ENCODE measurements at regions not wholly inside any gene's neighbourhood (a gene's known extent, or its start where the extent isn't known, plus 50 kb on each side); places are given as distances from the start of the nearest gene placed in this dataset.

DNA sequence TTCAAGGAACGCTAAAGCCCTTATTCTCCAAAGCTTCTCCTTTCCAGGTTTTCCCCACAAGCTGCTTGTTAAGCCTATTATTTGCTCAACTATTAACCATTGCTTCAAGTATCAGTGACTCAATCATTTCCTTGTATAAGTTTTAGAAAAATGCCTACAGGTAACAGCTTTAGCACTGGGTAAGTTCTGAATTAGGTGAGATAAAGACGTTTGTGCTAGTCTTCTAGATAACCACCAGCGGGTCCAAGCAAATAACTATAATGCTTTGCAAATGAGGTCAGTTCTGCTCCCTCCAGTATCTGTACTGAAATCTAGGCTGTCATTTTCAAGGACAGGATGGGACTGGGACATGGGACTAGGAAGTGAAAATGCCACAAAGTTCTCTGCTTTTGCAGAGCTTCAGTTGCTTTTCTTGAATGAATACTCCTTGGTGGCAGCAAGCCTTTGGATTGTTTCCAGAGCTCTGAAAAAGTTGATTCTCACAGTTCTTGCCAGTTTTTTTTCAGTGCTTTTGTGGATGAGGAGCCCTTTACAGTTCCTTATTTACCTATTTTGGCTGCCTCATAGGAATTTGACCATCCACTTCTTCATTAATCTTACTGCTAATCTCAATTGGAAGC lies 1487.7 kb downstream of the EFNB2 start:
- WGBS, 2 experiments (ENCODE audit: insufficient coverage in 1 of 2, insufficient read length in 1 of 2): 64 to 80% methylated on average over 3 of the region's 3 CpGs
- Mint-ChIP-seq H3K27ac (no peak overlapping the region), H3K36me3 (ENCODE audit: low read depth) (peaks cover 1% of the 10 kb centered on the region), H3K9me3 (peaks cover 8% of the 10 kb centered on the region), H3K4me1 (peaks cover 13% of the 10 kb centered on the region), H3K4me3 (no peak overlapping the region), H3K27me3 (ENCODE audit: insufficient read depth) (no peaks in the 10 kb centered on the region)
- TF ChIP-seq, protein P1, sequence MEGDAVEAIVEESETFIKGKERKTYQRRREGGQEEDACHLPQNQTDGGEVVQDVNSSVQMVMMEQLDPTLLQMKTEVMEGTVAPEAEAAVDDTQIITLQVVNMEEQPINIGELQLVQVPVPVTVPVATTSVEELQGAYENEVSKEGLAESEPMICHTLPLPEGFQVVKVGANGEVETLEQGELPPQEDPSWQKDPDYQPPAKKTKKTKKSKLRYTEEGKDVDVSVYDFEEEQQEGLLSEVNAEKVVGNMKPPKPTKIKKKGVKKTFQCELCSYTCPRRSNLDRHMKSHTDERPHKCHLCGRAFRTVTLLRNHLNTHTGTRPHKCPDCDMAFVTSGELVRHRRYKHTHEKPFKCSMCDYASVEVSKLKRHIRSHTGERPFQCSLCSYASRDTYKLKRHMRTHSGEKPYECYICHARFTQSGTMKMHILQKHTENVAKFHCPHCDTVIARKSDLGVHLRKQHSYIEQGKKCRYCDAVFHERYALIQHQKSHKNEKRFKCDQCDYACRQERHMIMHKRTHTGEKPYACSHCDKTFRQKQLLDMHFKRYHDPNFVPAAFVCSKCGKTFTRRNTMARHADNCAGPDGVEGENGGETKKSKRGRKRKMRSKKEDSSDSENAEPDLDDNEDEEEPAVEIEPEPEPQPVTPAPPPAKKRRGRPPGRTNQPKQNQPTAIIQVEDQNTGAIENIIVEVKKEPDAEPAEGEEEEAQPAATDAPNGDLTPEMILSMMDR (conservative IDR thresholded peaks at IDR 0.05): no peak
- H3K4me1 ChIP-seq (ENCODE audit: control insufficient read depth, insufficient read depth, low read length): peaks cover 4% of the 10 kb centered on the region
- H3K9ac ChIP-seq (ENCODE audit: extremely low read depth, low read length, poor library complexity, severe bottlenecking): no peak overlapping the region
- H3K27me3 ChIP-seq (ENCODE audit: control insufficient read depth, insufficient read depth, low read length, poor library complexity, severe bottlenecking): no peaks in the 10 kb centered on the region
- no peaks in the 10 kb centered on the region for H3K36me3 ChIP-seq (ENCODE audit: control insufficient read depth, insufficient read depth, low read length)
- peak overlapping the region; percentile 31 for H3K4me3 ChIP-seq (ENCODE audit: low read length)
- DNase-seq: no peak
- no peak overlapping the region for H3K27ac ChIP-seq (ENCODE audit: low read depth, low read length)
- peaks cover 6% of the 10 kb centered on the region for H3K9me3 ChIP-seq (ENCODE audit: control insufficient read depth, low read length)

DNA sequence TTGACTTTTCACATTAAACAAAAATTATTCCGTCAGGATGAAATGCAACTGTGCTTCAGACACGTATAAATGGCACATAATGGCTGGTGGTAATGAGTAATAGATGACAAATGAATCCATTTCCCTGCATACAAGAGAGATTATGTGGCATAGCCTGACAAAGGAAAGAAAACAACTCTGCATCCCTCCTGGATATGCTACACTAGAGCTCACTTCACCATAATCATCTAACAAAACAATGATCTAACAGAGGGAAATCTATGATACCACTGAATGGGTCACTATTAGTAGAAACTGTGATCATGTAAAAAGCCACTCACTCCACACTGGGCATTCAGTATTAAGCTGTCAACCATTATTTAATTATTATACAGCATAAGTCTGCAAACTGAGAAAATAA lies 1498.4 kb downstream of the EFNB2 start:
- no peaks in the 10 kb centered on the region for H3K36me3 ChIP-seq (ENCODE audit: control insufficient read depth, insufficient read depth, low read length)
- WGBS, 2 experiments (ENCODE audit: insufficient coverage in 1 of 2, insufficient read length in 1 of 2): 94% methylated on average over 2 of the region's 2 CpGs; no CpG with 5 or more reads in 1 of the 2 experiments
- H3K9me3 Mint-ChIP-seq: peaks cover 16% of the 10 kb centered on the region

DNA sequence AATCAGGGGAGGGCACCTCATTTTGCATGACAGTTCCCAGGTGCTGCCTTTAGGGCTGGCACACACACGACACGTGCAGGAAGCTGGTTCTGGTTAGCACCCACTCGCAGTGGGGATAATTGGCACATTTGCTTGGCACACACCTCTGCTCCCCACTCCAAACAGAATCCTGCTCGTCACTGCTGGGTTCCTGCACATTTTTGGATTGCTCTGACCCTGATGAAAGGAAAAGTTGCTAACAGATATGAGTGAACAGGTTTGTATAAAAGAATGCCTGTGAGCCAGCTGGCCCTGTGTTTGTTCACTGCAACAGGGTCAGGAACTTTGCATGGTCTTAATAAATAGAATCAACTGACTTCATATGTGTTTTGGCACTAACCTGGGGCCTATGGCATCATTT lies 1500.4 kb downstream of the EFNB2 start:
- Mint-ChIP-seq H3K27me3 (ENCODE audit: insufficient read depth) (no peaks in the 10 kb centered on the region), H3K9me3 (no peaks in the 10 kb centered on the region), H3K36me3 (ENCODE audit: low read depth) (no peaks in the 10 kb centered on the region), H3K4me1 (peaks cover 5% of the 10 kb centered on the region), H3K27ac (no peak overlapping the region), H3K4me3 (no peak overlapping the region)
- Histone ChIP-seq H3K9me3 (ENCODE audit: control insufficient read depth, low read length) (no peaks in the 10 kb centered on the region), H3K27me3 (ENCODE audit: control insufficient read depth, insufficient read depth, low read length, poor library complexity, severe bottlenecking) (no peaks in the 10 kb centered on the region), H3K4me3 (ENCODE audit: low read length) (no peak overlapping the region), H3K9ac (ENCODE audit: extremely low read depth, low read length, poor library complexity, severe bottlenecking) (no peak overlapping the region), H3K27ac (ENCODE audit: low read depth, low read length) (no peak overlapping the region), H3K36me3 (ENCODE audit: control insufficient read depth, insufficient read depth, low read length) (no peaks in the 10 kb centered on the region), H3K4me1 (ENCODE audit: control insufficient read depth, insufficient read depth, low read length) (no peaks in the 10 kb centered on the region)
- 88 to 91% methylated on average over 4 of the region's 4 CpGs for WGBS, 2 experiments (ENCODE audit: insufficient coverage in 1 of 2, insufficient read length in 1 of 2)
- TF ChIP-seq, protein P1 (conservative IDR thresholded peaks at IDR 0.05): no peak
- no peak for DNase-seq

More for the DNA sequence above, 1498.4 kb downstream of the EFNB2 start:
- Histone ChIP-seq H3K9ac (ENCODE audit: extremely low read depth, low read length, poor library complexity, severe bottlenecking) (no peak overlapping the region), H3K27me3 (ENCODE audit: control insufficient read depth, insufficient read depth, low read length, poor library complexity, severe bottlenecking) (no peaks in the 10 kb centered on the region), H3K4me3 (ENCODE audit: low read length) (no peak overlapping the region), H3K9me3 (ENCODE audit: control insufficient read depth, low read length) (peaks cover 15% of the 10 kb centered on the region), H3K4me1 (ENCODE audit: control insufficient read depth, insufficient read depth, low read length) (no peaks in the 10 kb centered on the region), H3K27ac (ENCODE audit: low read depth, low read length) (no peak overlapping the region)
- no peak overlapping the region for H3K27ac Mint-ChIP-seq
- peaks cover 5% of the 10 kb centered on the region for H3K4me1 Mint-ChIP-seq
- no peaks in the 10 kb centered on the region for H3K36me3 Mint-ChIP-seq (ENCODE audit: low read depth)
- H3K4me3 Mint-ChIP-seq: no peak overlapping the region
- no peak for DNase-seq
- H3K27me3 Mint-ChIP-seq (ENCODE audit: insufficient read depth): no peaks in the 10 kb centered on the region
- TF ChIP-seq, protein P1 (conservative IDR thresholded peaks at IDR 0.05): no peak

Data from endodermal cell (in vitro differentiated cells).